ENCODE measurements at regions not wholly inside any gene's neighbourhood (a gene's known extent, or its start where the extent isn't known, plus 50 kb on each side); places are given as distances from the start of the nearest gene placed in this dataset.

- Histone ChIP-seq H3K79me2 (ENCODE audit: insufficient read depth, low read length) (no peaks in the 10 kb centered on the region), H3K4me1 (ENCODE audit: insufficient read depth, low read length, severe bottlenecking) (no peaks in the 10 kb centered on the region), H3K4me2 (ENCODE audit: low read length) (no peak overlapping the region), H3K9ac (ENCODE audit: low read length) (no peak overlapping the region), H3K4me3 (ENCODE audit: low read depth, low read length, poor library complexity, severe bottlenecking) (no peak overlapping the region), H3K27ac (ENCODE audit: low read depth, low read length, poor library complexity, severe bottlenecking) (no peak overlapping the region), H3K27me3 (ENCODE audit: insufficient read depth, low read length) (no peaks in the 10 kb centered on the region), H3F3A (ENCODE audit: insufficient read depth, low read length) (no peaks in the 10 kb centered on the region), H3K9me3 (ENCODE audit: low read length) (no peaks in the 10 kb centered on the region), H2AFZ (ENCODE audit: low read length) (no peak overlapping the region), H3K36me3 (ENCODE audit: insufficient read depth, low read length) (no peaks in the 10 kb centered on the region), H3K9me2 (ENCODE audit: low read depth, low read length) (no peaks in the 10 kb centered on the region), H4K20me1 (ENCODE audit: insufficient read depth, low read length) (no peaks in the 10 kb centered on the region)
- TF ChIP-seq CTCF (IDR thresholded peaks at IDR 0.05; ENCODE audit: low read length) (no peak), EZH2 (IDR thresholded peaks at IDR 0.05; ENCODE audit: borderline replicate concordance, low read length) (no peak)
Observed at GRCh38 chr2:49236316-49236715, 82.0 kb upstream of the FSHR start.

- no peak overlapping the region for H2AFZ ChIP-seq (ENCODE audit: low read length)
- no peaks in the 10 kb centered on the region for H3K79me2 ChIP-seq (ENCODE audit: insufficient read depth, low read length)
- H3K27ac ChIP-seq (ENCODE audit: low read depth, low read length, poor library complexity, severe bottlenecking): no peak overlapping the region
- H3K4me1 ChIP-seq (ENCODE audit: insufficient read depth, low read length, severe bottlenecking): no peaks in the 10 kb centered on the region
- H3K4me2 ChIP-seq (ENCODE audit: low read length): no peak overlapping the region
- H3K36me3 ChIP-seq (ENCODE audit: insufficient read depth, low read length): no peaks in the 10 kb centered on the region
- no peak overlapping the region for H3K9ac ChIP-seq (ENCODE audit: low read length)
- no peaks in the 10 kb centered on the region for H3K9me3 ChIP-seq (ENCODE audit: low read length)
- H3K4me3 ChIP-seq (ENCODE audit: low read depth, low read length, poor library complexity, severe bottlenecking): no peak overlapping the region
- no peaks in the 10 kb centered on the region for H4K20me1 ChIP-seq (ENCODE audit: insufficient read depth, low read length)
- H3K9me2 ChIP-seq (ENCODE audit: low read depth, low read length): no peaks in the 10 kb centered on the region
- no peak for TF ChIP-seq CTCF (IDR thresholded peaks at IDR 0.05; ENCODE audit: low read length)
- no peak for TF ChIP-seq EZH2 (IDR thresholded peaks at IDR 0.05; ENCODE audit: borderline replicate concordance, low read length)
- no peaks in the 10 kb centered on the region for H3F3A ChIP-seq (ENCODE audit: insufficient read depth, low read length)
- H3K27me3 ChIP-seq (ENCODE audit: insufficient read depth, low read length): no peaks in the 10 kb centered on the region
Observed at GRCh38 chr2:49226360-49226759, 72.0 kb upstream of the FSHR start.

DNA sequence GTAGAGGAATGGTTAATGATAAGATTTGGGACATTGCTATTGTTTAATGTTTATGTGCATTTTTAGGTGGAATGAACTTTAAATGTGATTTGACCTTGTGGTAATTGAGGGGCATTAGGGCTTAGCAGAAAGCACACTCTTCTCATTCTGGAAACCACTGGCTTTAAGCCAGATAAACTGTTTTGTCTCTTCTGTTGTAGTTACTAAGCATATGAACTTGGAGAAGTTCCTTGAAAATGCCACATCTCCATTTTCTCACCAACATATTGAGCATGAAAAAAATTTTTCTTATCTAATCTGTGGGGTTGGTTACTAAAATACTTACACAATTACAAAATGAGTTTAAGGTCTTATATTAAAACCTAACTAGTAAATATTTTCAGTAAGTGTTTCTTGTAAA, 70.8 kb upstream of the FSHR start:
- Histone ChIP-seq H3F3A (ENCODE audit: insufficient read depth, low read length) (no peaks in the 10 kb centered on the region), H3K9me3 (ENCODE audit: low read length) (no peaks in the 10 kb centered on the region), H3K4me2 (ENCODE audit: low read length) (no peak overlapping the region), H3K27ac (ENCODE audit: low read depth, low read length, poor library complexity, severe bottlenecking) (no peak overlapping the region), H3K27me3 (ENCODE audit: insufficient read depth, low read length) (no peaks in the 10 kb centered on the region), H2AFZ (ENCODE audit: low read length) (no peak overlapping the region), H3K79me2 (ENCODE audit: insufficient read depth, low read length) (no peaks in the 10 kb centered on the region), H4K20me1 (ENCODE audit: insufficient read depth, low read length) (no peaks in the 10 kb centered on the region), H3K36me3 (ENCODE audit: insufficient read depth, low read length) (no peaks in the 10 kb centered on the region), H3K4me1 (ENCODE audit: insufficient read depth, low read length, severe bottlenecking) (no peaks in the 10 kb centered on the region), H3K9me2 (ENCODE audit: low read depth, low read length) (no peaks in the 10 kb centered on the region), H3K4me3 (ENCODE audit: low read depth, low read length, poor library complexity, severe bottlenecking) (no peak overlapping the region), H3K9ac (ENCODE audit: low read length) (no peak overlapping the region)
- TF ChIP-seq CTCF (IDR thresholded peaks at IDR 0.05; ENCODE audit: low read length) (no peak), EZH2 (IDR thresholded peaks at IDR 0.05; ENCODE audit: borderline replicate concordance, low read length) (no peak)

All from OCI-LY1 (cell line).